ENCODE measurements at regions not wholly inside any gene's neighbourhood (a gene's known extent, or its start where the extent isn't known, plus 50 kb on each side); places are given as distances from the start of the nearest gene placed in this dataset.
A peak's percentile ranks its signal among the peaks of the same experiment; 100 is the strongest.
"Not testable (repeated sequence)": the region's sequence is repeated elsewhere in the genome, so short reads cannot be mapped to it uniquely, and the experiment has no call there.

DNA sequence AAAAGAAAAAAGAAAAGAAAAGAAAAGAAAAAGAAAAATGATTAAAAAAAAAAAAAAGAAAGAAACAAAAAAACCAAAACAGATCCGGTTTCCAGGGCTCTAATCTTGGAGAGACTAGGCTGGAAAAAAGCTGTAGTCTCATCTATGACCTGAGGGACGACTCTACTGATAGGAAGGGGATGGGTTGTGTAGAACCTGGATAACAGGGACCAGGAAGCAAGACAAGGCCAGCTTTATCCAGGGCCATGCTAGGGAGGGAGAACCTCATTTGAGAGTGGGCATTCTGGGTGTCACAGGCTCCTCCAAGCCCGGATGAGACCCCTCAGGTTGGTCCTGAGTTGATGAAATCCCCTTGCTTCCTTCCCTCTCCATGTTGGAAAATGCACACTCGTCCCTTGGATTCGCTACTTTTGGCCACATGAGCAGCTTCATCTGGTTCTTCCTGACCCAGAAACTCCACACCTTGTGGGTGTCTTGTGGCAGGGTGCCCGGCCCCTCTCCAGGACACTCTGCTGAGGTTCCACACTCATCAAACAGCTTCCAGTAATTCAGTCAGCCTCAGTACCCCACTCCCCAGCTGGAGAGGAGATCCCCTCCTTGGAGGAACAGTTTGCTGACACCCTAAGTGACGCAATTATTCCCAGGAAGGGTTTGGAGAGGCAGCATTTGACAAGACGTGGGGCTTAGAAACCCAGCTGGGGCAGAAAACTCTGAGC lies 71.1 kb upstream of the LHFPL2 start:
- in situ Hi-C loops (cut with HindIII; ENCODE audit: low pct_ligation_motif_present, low sequenced_read_pairs): no loop called here
- no peak for DNase-seq
- Histone ChIP-seq H3K27ac (no peak overlapping the region), H3K4me3 (ENCODE audit: low read depth, low read length) (no peak overlapping the region), H3K27me3 (replicated peaks) (no peaks in the 10 kb centered on the region), H3K36me3 (replicated peaks) (no peaks in the 10 kb centered on the region)
- no peak for TF ChIP-seq CTCF (IDR thresholded peaks at IDR 0.05; ENCODE audit: low read depth, low read length, missing control alignments)

DNA sequence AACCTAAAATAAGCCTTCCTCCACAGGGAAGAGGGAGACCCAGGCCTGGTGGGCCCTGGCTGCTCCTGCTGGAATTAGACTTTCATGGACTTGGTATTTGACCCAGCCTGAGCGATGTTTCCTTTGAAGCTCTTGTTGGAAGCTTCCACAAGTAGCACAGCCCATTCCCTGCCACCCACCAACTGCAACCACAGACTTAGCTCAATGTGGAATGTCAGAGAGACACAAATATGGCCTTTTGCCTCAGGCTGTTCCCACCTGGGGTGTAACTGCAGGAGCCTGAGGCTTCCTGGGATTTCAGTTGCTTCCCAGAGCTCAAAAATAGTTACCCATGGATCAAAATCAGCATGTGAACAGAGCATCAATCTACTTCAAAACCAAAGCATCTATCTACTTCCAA lies 70.3 kb upstream of the LHFPL2 start:
- Histone ChIP-seq H3K4me3 (ENCODE audit: low read depth, low read length) (no peak overlapping the region), H3K36me3 (replicated peaks) (no peaks in the 10 kb centered on the region), H3K27me3 (replicated peaks) (no peaks in the 10 kb centered on the region), H3K27ac (no peak overlapping the region)
- TF ChIP-seq CTCF (IDR thresholded peaks at IDR 0.05; ENCODE audit: low read depth, low read length, missing control alignments): no peak
- no peak for DNase-seq
- in situ Hi-C loops (cut with HindIII; ENCODE audit: low pct_ligation_motif_present, low sequenced_read_pairs): no loop called here

GRCh38 chr5:78717674-78718584 lies 69.4 kb upstream of the LHFPL2 start:
- H3K36me3 ChIP-seq (replicated peaks): no peaks in the 10 kb centered on the region
- DNase-seq: peak; percentile 61
- no peak overlapping the region for H3K4me3 ChIP-seq (ENCODE audit: low read depth, low read length)
- in situ Hi-C loops (cut with HindIII; ENCODE audit: low pct_ligation_motif_present, low sequenced_read_pairs): no loop called here
- H3K27me3 ChIP-seq (replicated peaks): no peaks in the 10 kb centered on the region
- H3K27ac ChIP-seq: no peak overlapping the region
- no peak for TF ChIP-seq CTCF (IDR thresholded peaks at IDR 0.05; ENCODE audit: low read depth, low read length, missing control alignments)

- no peak for TF ChIP-seq CTCF (IDR thresholded peaks at IDR 0.05; ENCODE audit: low read depth, low read length, missing control alignments)
- peak; percentile 40 for DNase-seq
- no peaks in the 10 kb centered on the region for H3K36me3 ChIP-seq (replicated peaks)
- H3K27ac ChIP-seq: no peak overlapping the region
- no peaks in the 10 kb centered on the region for H3K27me3 ChIP-seq (replicated peaks)
- H3K4me3 ChIP-seq (ENCODE audit: low read depth, low read length): no peak overlapping the region
- in situ Hi-C loops (cut with HindIII; ENCODE audit: low pct_ligation_motif_present, low sequenced_read_pairs): no loop called here
Observed at GRCh38 chr5:78716206-78716605, 67.6 kb upstream of the LHFPL2 start.

GRCh38 chr5:78715351-78715750 lies 66.8 kb upstream of the LHFPL2 start:
- H3K36me3 ChIP-seq (replicated peaks); DNase-seq; in situ Hi-C loops (cut with HindIII; ENCODE audit: low pct_ligation_motif_present, low sequenced_read_pairs); H3K4me3 ChIP-seq (ENCODE audit: low read depth, low read length); H3K27me3 ChIP-seq (replicated peaks); H3K27ac ChIP-seq: not testable (repeated sequence)

DNA sequence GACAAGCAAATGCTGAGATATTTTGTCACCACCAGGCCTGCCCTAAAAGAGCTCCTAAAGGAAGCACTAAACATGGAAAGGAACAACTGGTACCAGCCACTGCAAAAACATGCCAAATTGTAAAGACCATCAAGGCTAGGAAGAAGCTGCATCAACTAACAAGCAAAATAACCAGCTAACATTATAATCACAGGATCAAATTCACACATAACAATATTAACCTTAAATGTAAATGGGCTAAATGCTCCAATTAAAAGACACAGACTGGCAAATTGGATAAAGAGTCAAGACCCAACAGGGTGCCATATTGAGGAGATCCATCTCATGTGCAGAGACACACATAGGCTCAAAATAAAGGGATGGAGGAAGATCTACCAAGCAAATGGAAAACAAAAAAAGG lies 63.1 kb upstream of the LHFPL2 start:
- DNase-seq; H3K27ac ChIP-seq; in situ Hi-C loops (cut with HindIII; ENCODE audit: low pct_ligation_motif_present, low sequenced_read_pairs); H3K4me3 ChIP-seq (ENCODE audit: low read depth, low read length); H3K36me3 ChIP-seq (replicated peaks); H3K27me3 ChIP-seq (replicated peaks): not testable (repeated sequence)

GRCh38 chr5:78709729-78710430 lies 61.3 kb upstream of the LHFPL2 start:
- DNase-seq; in situ Hi-C loops (cut with HindIII; ENCODE audit: low pct_ligation_motif_present, low sequenced_read_pairs); H3K27ac ChIP-seq; H3K36me3 ChIP-seq (replicated peaks); H3K27me3 ChIP-seq (replicated peaks); H3K4me3 ChIP-seq (ENCODE audit: low read depth, low read length): not testable (repeated sequence)

Data from brain microvascular endothelial cell (primary cell).